Urinary bladder (tissue), 3 donors: ENCODE measurements at regions not wholly inside any gene's neighbourhood (a gene's known extent, or its start where the extent isn't known, plus 50 kb on each side); places are given as distances from the start of the nearest gene placed in this dataset.
"Not testable (repeated sequence)": the region's sequence is repeated elsewhere in the genome, so short reads cannot be mapped to it uniquely, and the experiment has no call there.

Source experiments
- DNase-seq: peaks from one replicate; pipeline ENCODE4 v3.0.0-alpha.2; 2015; ENCODE audit errors: extremely low spot score
- H3K27ac ChIP-seq: one replicate; pipeline ENCODE4 v1.5.1; 2013; ENCODE audit warnings: low read depth, mild to moderate bottlenecking, moderate library complexity
- H3K36me3 ChIP-seq: one replicate; pipeline ENCODE4 v1.6.1; 2013; ENCODE audit warnings: mild to moderate bottlenecking, moderate library complexity; ENCODE audit not compliant: insufficient read depth
- H3K4me1 ChIP-seq: one replicate; pipeline ENCODE4 v1.6.1; 2013; ENCODE audit warnings: mild to moderate bottlenecking, moderate library complexity; ENCODE audit not compliant: insufficient read depth
- H3K4me3 ChIP-seq: one replicate; pipeline ENCODE4 v1.5.1; 2013; ENCODE audit warnings: low read depth, low read length
- WGBS: extraction: QIAGEN DNeasy Blood & Tissue Kit; methylation state at CpG from one replicate; pipeline ENCODE4 v1.1.7; 2013; 5-methylcytosine and 5-hydroxymethylcytosine counted together
- donor health status: healthy with polysubstance abuse.
- donor health status: healthy.

- not testable (repeated sequence) for H3K4me1 ChIP-seq, H3K27ac ChIP-seq, H3K36me3 ChIP-seq, DNase-seq, H3K4me3 ChIP-seq
- WGBS, result 43% methylated on average over 2 of the region's 5 CpGs
Measured at GRCh38 chr13:86253497-86253896, 454.3 kb upstream of the SLITRK6 start.

GRCh38 chr13:86255820-86256219, 456.6 kb upstream of the SLITRK6 start:
- not testable (repeated sequence) for H3K27ac ChIP-seq, H3K4me3 ChIP-seq, DNase-seq, H3K36me3 ChIP-seq, H3K4me1 ChIP-seq
- WGBS, result no CpG with 5 or more reads among the region's 2 CpGs

DNA sequence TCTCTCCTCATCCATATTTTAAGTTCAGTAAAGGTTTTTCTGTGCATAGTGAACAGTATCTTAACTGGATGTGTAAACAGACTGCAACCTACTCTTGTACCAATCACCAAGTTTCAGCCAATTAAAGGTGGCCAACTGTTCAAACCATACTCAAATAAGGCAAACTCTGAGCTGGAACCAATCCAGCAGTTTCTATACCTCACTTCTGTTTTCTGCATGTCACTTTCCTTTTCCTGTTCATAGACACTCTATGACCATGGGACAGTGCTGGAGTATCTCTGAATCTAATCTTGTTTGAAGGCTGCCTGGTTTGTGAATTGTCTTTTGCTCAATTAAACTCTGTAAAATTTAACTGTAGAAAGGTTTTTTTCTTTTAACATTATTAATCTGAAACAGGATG, 470.3 kb upstream of the SLITRK6 start:
- Histone ChIP-seq H3K4me3 (no peak overlapping the region), H3K4me1 (no peaks in the 10 kb centered on the region), H3K27ac (no peak overlapping the region), H3K36me3 (no peaks in the 10 kb centered on the region)
- no peak for DNase-seq

- DNase-seq, result no peak
- no peak overlapping the region for H3K4me3 ChIP-seq
- whole genome bisulfite sequencing, result 8% methylated on average over 2 of the region's 2 CpGs
- H3K27ac ChIP-seq, result no peak overlapping the region
- H3K36me3 ChIP-seq, result no peaks in the 10 kb centered on the region
- H3K4me1 ChIP-seq, result no peaks in the 10 kb centered on the region
Measured at GRCh38 chr13:86282442-86282841, 483.2 kb upstream of the SLITRK6 start.

- H3K27ac ChIP-seq, result no peak overlapping the region
- no peak overlapping the region for H3K4me3 ChIP-seq
- no peaks in the 10 kb centered on the region for H3K4me1 ChIP-seq
- H3K36me3 ChIP-seq, result no peaks in the 10 kb centered on the region
- 84% methylated on average over 3 of the region's 3 CpGs for WGBS
- no peak for DNase-seq
Measured at GRCh38 chr13:86283031-86283430, 483.8 kb upstream of the SLITRK6 start.

DNA sequence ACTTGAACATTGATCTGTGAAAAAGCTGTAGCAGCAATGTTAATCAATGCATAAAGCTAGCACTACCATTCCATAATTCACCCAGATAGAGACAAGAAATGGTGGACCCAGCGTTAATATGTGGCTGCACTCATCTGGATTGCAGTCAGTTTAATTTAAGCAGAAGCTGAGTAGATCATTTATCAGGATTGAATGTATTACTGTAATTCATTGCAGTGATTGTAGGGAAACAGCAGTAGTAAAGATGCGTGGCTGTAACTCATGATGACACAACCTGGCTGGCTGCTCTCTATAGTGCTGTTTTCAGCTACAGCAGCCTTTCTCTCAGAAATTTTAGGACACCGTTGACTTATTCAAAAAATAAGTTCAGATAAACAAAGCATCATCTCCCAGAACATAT, 499.5 kb upstream of the SLITRK6 start:
- WGBS, result 69% methylated on average over 3 of the region's 3 CpGs

DNA sequence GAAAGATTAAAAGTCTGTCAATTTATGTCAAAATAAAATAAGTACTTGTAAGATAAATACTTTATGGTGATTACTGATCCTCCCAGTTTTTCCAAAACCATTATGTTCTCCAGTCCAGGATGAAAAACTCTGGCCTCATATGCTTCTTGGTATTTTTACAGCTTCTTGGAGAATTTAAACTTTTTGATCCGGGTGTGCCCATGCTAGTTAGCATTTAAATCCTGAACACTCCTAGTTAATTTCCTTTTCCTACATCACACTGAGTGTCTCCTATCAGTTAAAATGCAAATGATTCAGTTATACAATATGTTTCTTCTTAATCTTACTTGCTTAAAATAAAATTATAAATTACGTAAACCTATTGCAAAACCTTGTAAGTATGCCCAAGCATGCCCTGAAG, 499.9 kb upstream of the SLITRK6 start:
- no peak overlapping the region for H3K4me3 ChIP-seq
- WGBS, result 78% methylated on average over 2 of the region's 2 CpGs
- H3K36me3 ChIP-seq, result no peaks in the 10 kb centered on the region
- no peak overlapping the region for H3K27ac ChIP-seq
- no peaks in the 10 kb centered on the region for H3K4me1 ChIP-seq
- no peak for DNase-seq

More for the DNA sequence above, 499.5 kb upstream of the SLITRK6 start:
- H3K4me3 ChIP-seq, result no peak overlapping the region
- H3K36me3 ChIP-seq, result no peaks in the 10 kb centered on the region
- no peaks in the 10 kb centered on the region for H3K4me1 ChIP-seq
- DNase-seq, result no peak
- H3K27ac ChIP-seq, result no peak overlapping the region

- no peak overlapping the region for H3K4me3 ChIP-seq
- H3K27ac ChIP-seq, result no peak overlapping the region
- 79% methylated on average over 1 of the region's 1 CpG for WGBS
- H3K4me1 ChIP-seq, result no peaks in the 10 kb centered on the region
- DNase-seq, result no peak
- H3K36me3 ChIP-seq, result no peaks in the 10 kb centered on the region
Measured at GRCh38 chr13:86309881-86310280, 510.7 kb upstream of the SLITRK6 start.

DNA sequence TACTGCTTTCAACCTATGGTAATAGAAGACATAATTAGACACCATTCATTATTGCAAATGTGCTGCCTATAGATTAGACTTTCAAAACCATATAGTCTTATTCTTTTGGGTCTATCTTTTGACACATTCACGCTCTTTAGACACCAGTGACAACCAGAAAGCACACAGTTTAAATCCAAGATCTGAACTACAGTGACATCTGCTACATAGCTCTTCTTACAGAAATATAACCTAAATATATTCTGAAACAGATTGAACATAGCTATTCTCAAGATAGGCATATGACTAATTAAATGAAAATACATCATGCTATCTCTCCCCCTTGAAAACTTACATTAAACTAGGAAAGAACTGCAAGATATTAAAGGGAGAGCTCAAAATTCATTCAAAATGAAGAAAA, 514.2 kb upstream of the SLITRK6 start:
- no peak for DNase-seq
- 94% methylated on average over 1 of the region's 1 CpG for WGBS

DNA sequence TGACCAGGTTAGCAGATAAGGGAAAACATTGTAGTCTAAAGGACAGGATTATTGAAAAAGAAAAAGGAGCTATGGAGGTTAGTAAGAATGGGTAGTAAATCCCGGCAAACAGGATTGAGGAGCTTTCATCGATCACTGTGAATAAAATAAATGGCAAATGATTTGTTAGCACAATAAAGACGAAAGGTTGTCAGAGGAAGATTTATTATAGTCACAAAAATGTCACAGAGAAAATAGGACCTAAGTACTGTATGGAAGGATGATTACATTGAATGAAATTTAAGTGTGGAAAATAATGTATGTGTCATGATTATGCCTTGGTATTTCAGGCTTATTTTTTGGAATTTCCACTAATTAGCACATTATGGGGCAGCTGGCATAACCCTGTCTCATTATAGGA, 519.2 kb upstream of the SLITRK6 start:
- 86% methylated on average over 3 of the region's 3 CpGs for WGBS
- no peak overlapping the region for H3K27ac ChIP-seq
- no peak for DNase-seq
- no peaks in the 10 kb centered on the region for H3K36me3 ChIP-seq
- H3K4me3 ChIP-seq, result no peak overlapping the region
- no peaks in the 10 kb centered on the region for H3K4me1 ChIP-seq

More for the DNA sequence above, 514.2 kb upstream of the SLITRK6 start:
- Histone ChIP-seq H3K27ac (no peak overlapping the region), H3K4me1 (no peaks in the 10 kb centered on the region), H3K4me3 (no peak overlapping the region), H3K36me3 (no peaks in the 10 kb centered on the region)

DNA sequence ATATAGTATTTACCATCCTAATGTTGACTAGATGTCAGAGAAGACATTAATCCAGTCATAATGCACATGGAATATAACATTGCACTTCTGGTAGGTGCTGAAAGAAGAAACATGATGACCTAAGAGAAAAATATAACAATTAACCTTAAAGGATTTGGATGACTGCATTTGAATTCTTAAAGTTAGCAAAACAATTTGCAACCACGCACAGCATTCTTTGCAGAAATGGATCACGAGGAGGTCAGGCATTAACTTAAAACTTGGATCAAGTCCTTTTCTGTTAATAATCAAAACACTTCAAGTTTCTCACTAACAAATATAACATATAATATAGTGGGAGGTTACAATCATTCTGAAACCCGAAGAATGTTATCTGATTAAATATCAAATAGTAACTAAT, 525.0 kb upstream of the SLITRK6 start:
- 82% methylated on average over 3 of the region's 3 CpGs for WGBS
- Histone ChIP-seq H3K4me3 (no peak overlapping the region), H3K36me3 (no peaks in the 10 kb centered on the region), H3K4me1 (no peaks in the 10 kb centered on the region), H3K27ac (no peak overlapping the region)
- DNase-seq, result no peak

DNA sequence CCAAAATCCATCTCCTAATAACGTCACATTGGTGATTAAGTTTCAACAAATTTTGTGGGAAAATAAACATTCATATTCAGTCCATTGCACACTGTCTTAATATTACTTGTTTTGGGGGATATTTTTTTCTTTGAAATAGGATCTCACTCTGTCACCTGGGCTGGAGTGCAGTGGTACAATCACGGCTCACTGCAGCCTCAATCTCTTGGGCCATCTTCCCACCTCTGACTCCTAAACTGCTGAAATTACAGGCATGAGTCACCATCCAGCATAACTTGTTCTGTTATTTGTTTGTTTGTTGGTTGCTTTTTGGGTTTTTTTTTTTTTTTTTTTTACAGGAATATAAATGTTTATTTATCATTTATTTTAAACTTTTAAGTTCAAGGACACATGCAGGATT, 556.1 kb upstream of the SLITRK6 start:
- Histone ChIP-seq H3K36me3 (no peaks in the 10 kb centered on the region), H3K4me3 (no peak overlapping the region), H3K4me1 (no peaks in the 10 kb centered on the region), H3K27ac (no peak overlapping the region)
- WGBS, result 50% methylated on average over 2 of the region's 2 CpGs
- no peak for DNase-seq

GRCh38 chr13:86357106-86357505, 557.9 kb upstream of the SLITRK6 start:
- 57% methylated on average over 1 of the region's 1 CpG for WGBS
- H3K27ac ChIP-seq, result no peak overlapping the region
- no peaks in the 10 kb centered on the region for H3K4me1 ChIP-seq
- no peak for DNase-seq
- H3K36me3 ChIP-seq, result no peaks in the 10 kb centered on the region
- no peak overlapping the region for H3K4me3 ChIP-seq

DNA sequence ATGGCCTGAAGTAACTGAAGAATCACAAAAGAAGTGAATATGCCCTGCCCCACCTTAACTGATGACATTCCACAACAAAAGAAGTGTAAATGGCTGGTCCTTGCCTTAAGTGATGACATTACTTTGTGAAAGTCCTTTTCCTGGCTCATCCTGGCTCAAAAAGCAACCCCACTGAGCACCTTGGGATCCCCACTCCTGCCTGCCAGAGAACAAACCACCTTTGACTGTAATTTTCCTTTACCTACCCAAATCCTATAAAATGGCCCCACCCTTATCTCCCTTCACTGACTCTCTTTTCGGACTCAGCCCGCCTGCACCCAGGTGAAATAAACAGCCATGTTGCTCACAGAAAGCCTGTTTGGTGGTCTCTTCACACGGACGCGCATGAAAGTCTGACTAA, 564.5 kb upstream of the SLITRK6 start:
- 95% methylated on average over 5 of the region's 5 CpGs for WGBS

GRCh38 chr13:86368924-86369323, 569.7 kb upstream of the SLITRK6 start:
- DNase-seq, result no peak
- 95% methylated on average over 12 of the region's 12 CpGs for WGBS
- Histone ChIP-seq H3K27ac (no peak overlapping the region), H3K36me3 (no peaks in the 10 kb centered on the region), H3K4me1 (no peaks in the 10 kb centered on the region), H3K4me3 (no peak overlapping the region)

More for the DNA sequence above, 564.5 kb upstream of the SLITRK6 start:
- not testable (repeated sequence) for H3K4me3 ChIP-seq, DNase-seq, H3K36me3 ChIP-seq, H3K27ac ChIP-seq, H3K4me1 ChIP-seq
